ENCODE measurements at regions not wholly inside any gene's neighbourhood (a gene's known extent, or its start where the extent isn't known, plus 50 kb on each side); places are given as distances from the start of the nearest gene placed in this dataset.

GRCh38 chr6:145374570-145374969, 360.8 kb downstream of the EPM2A start:
- FAIRE-seq = no peak

GRCh38 chr6:145375502-145375901, 359.8 kb downstream of the EPM2A start:
- FAIRE-seq = no peak

- FAIRE-seq = no peak
Measured at GRCh38 chr6:145380186-145380585, 355.1 kb downstream of the EPM2A start.

GRCh38 chr6:145381941-145382340, 353.4 kb downstream of the EPM2A start:
- FAIRE-seq = no peak

GRCh38 chr6:145383428-145383827, 351.9 kb downstream of the EPM2A start:
- no peak for FAIRE-seq

GRCh38 chr6:145384503-145384902, 350.8 kb downstream of the EPM2A start:
- FAIRE-seq = no peak

GRCh38 chr6:145396499-145396898, 338.8 kb downstream of the EPM2A start:
- FAIRE-seq = no peak

- FAIRE-seq = no peak
Measured at GRCh38 chr6:145400508-145400907, 334.8 kb downstream of the EPM2A start.

- FAIRE-seq = no peak
Measured at GRCh38 chr6:145405006-145405551, 330.2 kb downstream of the EPM2A start.

GRCh38 chr6:145406783-145407182, 328.5 kb downstream of the EPM2A start:
- FAIRE-seq = no peak

- FAIRE-seq = no peak
Measured at GRCh38 chr6:145415616-145416015, 319.7 kb downstream of the EPM2A start.

- FAIRE-seq = no peak
Measured at GRCh38 chr6:145420599-145420998, 314.7 kb downstream of the EPM2A start.

- FAIRE-seq = no peak
Measured at GRCh38 chr6:145423936-145424335, 311.4 kb downstream of the EPM2A start.

- no peak for FAIRE-seq
Measured at GRCh38 chr6:145427232-145427631, 308.1 kb downstream of the EPM2A start.

- no peak for FAIRE-seq
Measured at GRCh38 chr6:145428706-145429105, 306.6 kb downstream of the EPM2A start.

- FAIRE-seq = no peak
Measured at GRCh38 chr6:145442110-145442509, 293.2 kb downstream of the EPM2A start.

- FAIRE-seq = no peak
Measured at GRCh38 chr6:145445674-145446073, 289.6 kb downstream of the EPM2A start.

GRCh38 chr6:145451029-145451428, 284.3 kb downstream of the EPM2A start:
- no peak for FAIRE-seq

- FAIRE-seq = no peak
Measured at GRCh38 chr6:145453376-145453775, 281.9 kb downstream of the EPM2A start.

GRCh38 chr6:145454006-145454405, 281.3 kb downstream of the EPM2A start:
- FAIRE-seq = no peak

- no peak for FAIRE-seq
Measured at GRCh38 chr6:145457556-145457955, 277.8 kb downstream of the EPM2A start.

- FAIRE-seq = no peak
Measured at GRCh38 chr6:145468534-145468933, 266.8 kb downstream of the EPM2A start.

GRCh38 chr6:145469021-145469420, 266.3 kb downstream of the EPM2A start:
- FAIRE-seq = no peak

GRCh38 chr6:145475794-145476396, 259.4 kb downstream of the EPM2A start:
- no peak for FAIRE-seq

GRCh38 chr6:145480024-145480423, 255.3 kb downstream of the EPM2A start:
- FAIRE-seq = no peak
